K562 (cell line): ENCODE measurements at regions not wholly inside any gene's neighbourhood (a gene's known extent, or its start where the extent isn't known, plus 50 kb on each side); places are given as distances from the start of the nearest gene placed in this dataset.

Source experiments
- ATAC-seq: fragments of 200-7000 bp; cut with Tn5 transposase; 3 replicates; pipeline ENCODE4 v1.9.1; 2020; ENCODE audit warnings: moderate library complexity
- BruUV-seq: library from RNA; stranded (reverse); fragments of 400-500 nt; replicated peaks from 2 replicates; lab custom pipeline; 2021; lab: Mats Ljungman, UMichigan
- CTCF ChIA-PET: fragments of 300-600 bp; formaldehyde crosslinking; extraction: SDS; loops from one replicate; lab custom pipeline; 2021; ENCODE audit warnings: low intra/inter-chr PET ratio; lab: Yijun Ruan, JAX
- POLR2A ChIA-PET: fragments of 300-600, 350-650 bp; sonication (Branson Sonifier 250); formaldehyde crosslinking; extraction: SDS; loops from one replicate; lab custom pipeline; 2021; ENCODE audit warnings: antibody characterized with exemption, inconsistent platforms; lab: Yijun Ruan, JAX
- DNase-seq, 4 experiments: peaks; one replicate each; pipeline versions ENCODE4 v3.0.0 to v3.0.0-alpha.2; 2011 to 2018; ENCODE audit warnings: low spot score in 3 of 4, mixed read lengths in 3 of 4; ENCODE audit errors: extremely low read depth in 1 of 4
- FAIRE-seq: peaks from 2 replicates; lab custom pipeline; 2011; peaks lifted over from hg19 to GRCh38; lab: Jason Lieb, UNC
- H2AFZ ChIP-seq: 2 replicates; pipeline ENCODE4 v1.6.0; 2011; ENCODE audit warnings: low read depth, low read length, control low read depth, inconsistent platforms
- H3K27ac ChIP-seq: fragments of 200-600 bp; 3 replicates; pipeline ENCODE4 v1.8.0; 2011; ENCODE audit warnings: low read depth, mild to moderate bottlenecking, control low read depth, inconsistent platforms, low read length, moderate library complexity, mixed read lengths; ENCODE audit errors: extremely low read depth
- H3K27me3 ChIP-seq, 2 experiments: fragments of 300-600 bp in 1 of 2; 2 replicates in 1 of 2; 3 replicates in 1 of 2; pipeline versions ENCODE4 v1.6.0 to v1.8.0; 2011; ENCODE audit warnings: inconsistent platforms in 2 of 2, low read length in 2 of 2, mild to moderate bottlenecking in 1 of 2, mixed read lengths in 1 of 2, moderate library complexity in 1 of 2; ENCODE audit not compliant: control insufficient read depth in 2 of 2, insufficient read depth in 2 of 2
- H3K36me3 ChIP-seq: fragments of 300-600 bp; 3 replicates; pipeline ENCODE4 v1.8.0; 2011; ENCODE audit warnings: mild to moderate bottlenecking, low read length, inconsistent platforms; ENCODE audit not compliant: control insufficient read depth, insufficient read depth
- H3K4me1 ChIP-seq, 2 experiments: fragments of 200-600 bp in 1 of 2; replicated peaks in 1 of 2; 2 replicates in 1 of 2; 3 replicates in 1 of 2; pipeline versions ENCODE4 v1.5.1 to v1.8.0; 2011; ENCODE audit warnings: inconsistent platforms in 2 of 2, low read length in 2 of 2, mild to moderate bottlenecking in 1 of 2, mixed read lengths in 1 of 2, moderate library complexity in 1 of 2; ENCODE audit not compliant: control insufficient read depth in 2 of 2, insufficient read depth in 2 of 2
- H3K4me2 ChIP-seq: 2 replicates; pipeline ENCODE4 v1.6.1; 2011; ENCODE audit warnings: low read length, control low read depth, inconsistent platforms, mixed read lengths; ENCODE audit not compliant: insufficient read depth
- H3K4me3 ChIP-seq: fragments of 200-600 bp; sonication (generic), shearing (Covaris generic); 2 replicates; pipeline ENCODE4 v1.5.1; 2016; ENCODE audit warnings: control low read depth, inconsistent platforms
- H3K79me2 ChIP-seq: fragments of 200-600 bp; 3 replicates; pipeline ENCODE4 v1.8.0; 2011; ENCODE audit warnings: low read length, inconsistent platforms; ENCODE audit not compliant: control insufficient read depth, insufficient read depth
- H3K9ac ChIP-seq, 2 experiments: 2 replicates each; pipeline versions ENCODE4 v1.6.0 to v1.6.1; 2011; ENCODE audit warnings: low read depth in 2 of 2, low read length in 2 of 2, control low read depth in 1 of 2, inconsistent platforms in 1 of 2, mild to moderate bottlenecking in 1 of 2, mixed read lengths in 1 of 2; ENCODE audit not compliant: insufficient read depth in 1 of 2
- H3K9me1 ChIP-seq: one replicate; pipeline ENCODE4 v1.6.0; 2011; ENCODE audit warnings: inconsistent platforms, mild to moderate bottlenecking, low read length, moderate library complexity; ENCODE audit not compliant: control insufficient read depth, insufficient read depth
- H3K9me3 ChIP-seq: replicated peaks from 2 replicates; pipeline ENCODE4 v1.5.1; 2011; ENCODE audit warnings: low read depth, low read length, inconsistent platforms; ENCODE audit not compliant: control insufficient read depth, insufficient read depth
- H4K20me1 ChIP-seq: replicated peaks from 2 replicates; pipeline ENCODE4 v1.6.1; 2011; ENCODE audit warnings: low read length, inconsistent platforms, mixed read lengths; ENCODE audit not compliant: control insufficient read depth, insufficient read depth
- ARNT ChIP-seq, 2 experiments: fragments of 450-650 bp; IDR thresholded peaks; 2 replicates each; pipeline ENCODE4 v1.6.1; 2016; ENCODE audit warnings: mild to moderate bottlenecking in 1 of 2
- HINFP ChIP-seq: fragments of 450-650 bp; conservative IDR thresholded peaks from 2 replicates; pipeline ENCODE4 v1.6.1; 2016; ENCODE audit warnings: missing genetic modification characterization, low read depth, mild to moderate bottlenecking, control low read depth, missing compliant biosample characterization
- MCM7 ChIP-seq, 2 experiments: fragments of 450-650 bp; IDR thresholded peaks; 2 replicates each; pipeline ENCODE4 v1.6.1; 2016 to 2018
- NCOA1 ChIP-seq: fragments of 450-650 bp; IDR thresholded peaks from 2 replicates; pipeline ENCODE4 v1.6.1; 2016; ENCODE audit warnings: low read depth
- RB1 ChIP-seq: fragments of 450-650 bp; IDR thresholded peaks from 2 replicates; pipeline ENCODE4 v1.6.1; 2017; ENCODE audit warnings: low read depth, mild to moderate bottlenecking
- SFPQ ChIP-seq: fragments of 200-400 bp; formaldehyde crosslinking; IDR thresholded peaks from 2 replicates; pipeline ENCODE4 v1.6.1; 2017; ENCODE audit warnings: mild to moderate bottlenecking, low read depth, low read length, moderate library complexity
- ZBTB1 ChIP-seq: sonication (generic); formaldehyde crosslinking; IDR thresholded peaks from 2 replicates; pipeline ENCODE4 v1.8.1; 2023; ENCODE audit warnings: missing genetic modification reagents, low read depth, mild to moderate bottlenecking, borderline replicate concordance
- WGBS: fragments of 100-300 bp; shearing (Covaris generic); methylation state at CpG from one replicate; pipeline ENCODE4 v1.1.6; 2016; ENCODE audit warnings: low coverage, mixed read lengths; ENCODE audit not compliant: insufficient coverage; ENCODE audit errors: missing lambda C conversion rate; 5-methylcytosine and 5-hydroxymethylcytosine counted together
- in situ Hi-C: fragments of 300-500 bp; cut with MboI; formaldehyde crosslinking; loops from 4 replicates; pipeline ENCODE4 v1.15.0; 2018; ENCODE audit warnings: inconsistent platforms, mixed read lengths
- intact Hi-C: fragments of 100-400 bp; cut with micrococcal nuclease; formaldehyde crosslinking; loops from 2 replicates; pipeline ENCODE4 v1.14.2; 2022

DNA sequence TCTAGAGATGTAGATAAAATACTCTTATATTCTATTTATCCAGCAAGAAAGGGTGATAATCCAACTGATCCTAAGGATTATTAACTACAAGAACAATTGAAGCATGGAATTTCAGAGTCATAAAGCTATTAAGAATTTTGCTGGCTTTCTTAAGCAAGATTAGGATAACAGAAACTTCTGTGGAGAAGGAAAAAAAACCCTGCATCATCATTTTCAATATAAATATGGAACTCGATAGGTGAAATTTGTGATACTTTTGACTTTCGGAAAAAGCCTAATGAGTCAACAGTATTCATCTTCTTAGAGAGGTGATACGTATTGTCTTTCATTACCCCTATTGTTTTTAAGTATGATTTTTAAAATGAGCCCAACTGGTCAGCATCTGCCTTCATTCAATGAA, 593.3 kb downstream of the CPS1 start:
- CTCF ChIA-PET = no interaction called here
- TF ChIP-seq RB1 = no peak
- TF ChIP-seq ARNT (IDR thresholded peaks at IDR 0.05) = no peak
- no peak for TF ChIP-seq ZBTB1 (CRISPR knock-in tag)
- no peak for TF ChIP-seq SFPQ
- no peak for TF ChIP-seq HINFP (tag)
- no peak for TF ChIP-seq NCOA1
- TF ChIP-seq MCM7 (IDR thresholded peaks at IDR 0.05) = no peak
- TF ChIP-seq, all 486 proteins: peak for 0
- in situ Hi-C loops = no loop called here
- no peaks in the 10 kb centered on the region for H3K9me3 ChIP-seq
- no peak overlapping the region for H3K4me3 ChIP-seq
- no peaks in the 10 kb centered on the region for H3K79me2 ChIP-seq
- no peak for ATAC-seq
- no peaks in the 10 kb centered on the region for H4K20me1 ChIP-seq
- H2AFZ ChIP-seq = no peak overlapping the region
- POLR2A ChIA-PET = no interaction called here
- H3K9me1 ChIP-seq = no peaks in the 10 kb centered on the region
- no peak for DNase-seq
- no peaks in the 10 kb centered on the region for H3K4me1 ChIP-seq
- WGBS = 0% methylated on average over 3 of the region's 3 CpGs
- BruUV-seq = no TSS peak
- H3K4me2 ChIP-seq = no peak overlapping the region
- H3K36me3 ChIP-seq = no peaks in the 10 kb centered on the region
- H3K27ac ChIP-seq = no peak overlapping the region
- H3K27me3 ChIP-seq = no peaks in the 10 kb centered on the region
- no peak overlapping the region for H3K9ac ChIP-seq
- no peak for FAIRE-seq
- intact Hi-C loops = no loop called here
